Stimulated activated CD8-positive, alpha-beta memory T cell treated with anti-CD3 and anti-CD28 coated beads, Interleukin-4, amount 100 ng/mL, for 1 hour (primary cell): ENCODE measurements at regions not wholly inside any gene's neighbourhood (a gene's known extent, or its start where the extent isn't known, plus 50 kb on each side); places are given as distances from the start of the nearest gene placed in this dataset.

ENCODE experiments used
- DNase-seq, 2 donors: peaks; one replicate each; pipeline ENCODE4 v3.0.0-alpha.2; 2020; ENCODE audit warnings: low read depth in 2 of 2, low spot score in 1 of 2

GRCh38 chr17:79524213-79525187 lies 86.4 kb downstream of the RBFOX3 start:
- DNase-seq: no peak

- DNase-seq: no peak
These were observed 88.4 kb downstream of the RBFOX3 start for GRCh38 chr17:79522414-79522813.

GRCh38 chr17:79521225-79521624 lies 89.6 kb downstream of the RBFOX3 start:
- DNase-seq: no peak

GRCh38 chr17:79520167-79521165 lies 90.4 kb downstream of the RBFOX3 start:
- no peak for DNase-seq

GRCh38 chr17:79519601-79520000 lies 91.2 kb downstream of the RBFOX3 start:
- DNase-seq: no peak

- DNase-seq: no peak
These were observed 92.0 kb downstream of the RBFOX3 start for GRCh38 chr17:79518585-79519523.

- DNase-seq: no peak
These were observed 92.8 kb downstream of the RBFOX3 start for GRCh38 chr17:79517827-79518584.

- no peak for DNase-seq
These were observed 94.9 kb downstream of the RBFOX3 start for GRCh38 chr17:79515646-79516571.

- no peak for DNase-seq
These were observed 95.7 kb downstream of the RBFOX3 start for GRCh38 chr17:79515110-79515509.

- DNase-seq: no peak
These were observed 96.9 kb downstream of the RBFOX3 start for GRCh38 chr17:79513820-79514535.

GRCh38 chr17:79513206-79513605 lies 97.6 kb downstream of the RBFOX3 start:
- no peak for DNase-seq

GRCh38 chr17:79511471-79511870 lies 99.4 kb downstream of the RBFOX3 start:
- no peak for DNase-seq

- no peak for DNase-seq
These were observed 100.8 kb downstream of the RBFOX3 start for GRCh38 chr17:79510071-79510470.

- no peak for DNase-seq
These were observed 101.4 kb downstream of the RBFOX3 start for GRCh38 chr17:79509490-79509889.

GRCh38 chr17:79509008-79509407 lies 101.8 kb downstream of the RBFOX3 start:
- no peak for DNase-seq

GRCh38 chr17:79508291-79508716 lies 102.5 kb downstream of the RBFOX3 start:
- DNase-seq: no peak

- DNase-seq: no peak
These were observed 103.9 kb downstream of the RBFOX3 start for GRCh38 chr17:79506955-79507354.
